ENCODE measurements at regions not wholly inside any gene's neighbourhood (a gene's known extent, or its start where the extent isn't known, plus 50 kb on each side); places are given as distances from the start of the nearest gene placed in this dataset.

DNA sequence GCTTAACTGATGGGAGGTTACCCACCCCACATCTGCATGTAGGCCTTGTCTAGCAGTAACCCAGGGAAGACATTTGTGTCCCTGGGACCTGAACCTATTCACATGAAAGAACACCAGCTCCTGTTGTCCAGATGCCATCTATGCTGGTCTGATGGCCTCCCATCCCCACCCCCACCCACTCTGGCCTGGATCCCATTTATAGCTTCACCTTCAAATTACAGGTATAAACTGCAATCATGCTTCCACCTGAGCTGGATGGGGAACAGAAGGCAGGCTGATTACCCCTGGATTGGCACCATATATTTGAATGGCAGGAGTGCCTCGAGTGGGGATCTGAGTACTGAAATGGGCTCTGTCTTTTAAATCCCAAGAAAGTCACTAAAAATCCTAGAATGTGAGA lies 312.7 kb upstream of the USP24 start:
- Histone ChIP-seq H3K4me1 (ENCODE audit: control insufficient read depth, insufficient read depth, low read length) (no peaks in the 10 kb centered on the region), H2AFZ (ENCODE audit: control insufficient read depth, low read depth, low read length) (no peak overlapping the region), H3K9ac (ENCODE audit: control insufficient read depth, insufficient read depth, low read length) (no peak overlapping the region), H4K20me1 (ENCODE audit: control insufficient read depth, insufficient read depth) (no peaks in the 10 kb centered on the region), H3K27me3 (replicated peaks in 1 of 2; ENCODE audit: control insufficient read depth in 2 of 2, insufficient read depth in 2 of 2, low read length in 1 of 2) (no peaks in the 10 kb centered on the region), H3K36me3 (ENCODE audit: control insufficient read depth in 2 of 2, insufficient read depth in 2 of 2, low read length in 1 of 2) (no peaks in the 10 kb centered on the region), H3K4me3 (no peak overlapping the region), H3K4me2 (ENCODE audit: control insufficient read depth, insufficient read depth) (no peak overlapping the region), H3K9me3 (replicated peaks; ENCODE audit: control insufficient read depth, insufficient read depth, low read length) (no peaks in the 10 kb centered on the region), H3K27ac (ENCODE audit: control insufficient read depth, insufficient read depth) (no peak overlapping the region), H3K79me2 (ENCODE audit: control insufficient read depth, insufficient read depth, low read length) (no peaks in the 10 kb centered on the region)
- no peak for ATAC-seq
- no peak for FAIRE-seq
- ChIA-PET SMC1A (ENCODE audit: uncharacterized antibody, unreplicated experiment) (no interaction called here), POLR2A (interaction anchor here (0.6 kb wide), 1 partner anchor 38 kb away, joined by 5 read pairs; no protein-coding TSS in a partner anchor), RAD21 (ENCODE audit: unreplicated experiment) (no interaction called here), CTCF (no interaction called here)
- BruUV-seq (replicated peaks) = no TSS peak
- intact Hi-C loops (cut with micrococcal nuclease; ENCODE audit: unreplicated experiment) (no loop called here), in situ Hi-C loops (cut with MboI) (no loop called here)
- 0% methylated on average over 1 of the region's 1 CpG for WGBS (ENCODE audit: insufficient coverage, insufficient replicate concordance, low lambda C conversion rate, missing lambda C conversion rate)
- no peak for DNase-seq (ENCODE audit: low read depth, low spot score)
- TF ChIP-seq RB1 (IDR thresholded peaks at IDR 0.05; ENCODE audit: borderline replicate concordance) (no peak), BMI1 (IDR thresholded peaks at IDR 0.05; ENCODE audit: borderline replicate concordance) (no peak), STAT3 (IDR thresholded peaks at IDR 0.05; ENCODE audit: low read depth, low read length) (no peak), CREM (IDR thresholded peaks at IDR 0.05; ENCODE audit: low read depth) (no peak)
- TF ChIP-seq, protein P1, sequence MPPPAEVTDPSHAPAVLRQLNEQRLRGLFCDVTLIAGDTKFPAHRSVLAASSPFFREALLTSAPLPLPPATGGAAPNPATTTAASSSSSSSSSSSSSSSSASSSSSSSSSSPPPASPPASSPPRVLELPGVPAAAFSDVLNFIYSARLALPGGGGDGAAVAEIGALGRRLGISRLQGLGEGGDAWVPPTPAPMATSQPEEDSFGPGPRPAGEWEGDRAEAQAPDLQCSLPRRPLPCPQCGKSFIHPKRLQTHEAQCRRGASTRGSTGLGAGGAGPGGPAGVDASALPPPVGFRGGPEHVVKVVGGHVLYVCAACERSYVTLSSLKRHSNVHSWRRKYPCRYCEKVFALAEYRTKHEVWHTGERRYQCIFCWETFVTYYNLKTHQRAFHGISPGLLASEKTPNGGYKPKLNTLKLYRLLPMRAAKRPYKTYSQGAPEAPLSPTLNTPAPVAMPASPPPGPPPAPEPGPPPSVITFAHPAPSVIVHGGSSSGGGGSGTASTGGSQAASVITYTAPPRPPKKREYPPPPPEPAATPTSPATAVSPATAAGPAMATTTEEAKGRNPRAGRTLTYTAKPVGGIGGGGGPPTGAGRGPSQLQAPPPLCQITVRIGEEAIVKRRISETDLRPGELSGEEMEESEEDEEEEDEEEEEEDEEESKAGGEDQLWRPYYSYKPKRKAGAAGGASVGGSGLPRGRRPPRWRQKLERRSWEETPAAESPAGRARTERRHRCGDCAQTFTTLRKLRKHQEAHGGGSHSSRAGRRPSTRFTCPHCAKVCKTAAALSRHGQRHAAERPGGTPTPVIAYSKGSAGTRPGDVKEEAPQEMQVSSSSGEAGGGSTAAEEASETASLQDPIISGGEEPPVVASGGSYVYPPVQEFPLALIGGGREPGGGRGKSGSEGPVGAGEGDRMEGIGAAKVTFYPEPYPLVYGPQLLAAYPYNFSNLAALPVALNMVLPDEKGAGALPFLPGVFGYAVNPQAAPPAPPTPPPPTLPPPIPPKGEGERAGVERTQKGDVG (CRISPR knock-in tag; IDR thresholded peaks at IDR 0.05) = no peak

DNA sequence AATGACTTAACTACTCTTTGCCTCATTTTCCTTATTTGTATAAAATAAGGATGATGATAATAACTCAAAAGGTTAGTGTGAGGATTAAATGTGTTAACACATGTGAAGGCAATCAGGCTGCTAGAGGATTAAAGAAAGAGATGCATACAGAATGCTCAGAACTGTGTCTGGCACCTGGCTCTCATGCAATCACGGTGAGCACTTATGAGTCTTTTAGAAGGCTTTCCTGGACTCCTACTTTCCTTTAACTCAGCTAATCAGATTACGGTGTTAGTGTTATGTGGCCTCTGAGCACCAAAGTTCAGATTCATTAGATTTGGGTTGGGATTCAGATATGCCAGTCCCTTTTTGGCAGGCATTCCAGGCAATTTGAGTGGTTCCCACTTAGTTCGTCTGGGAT lies 311.6 kb upstream of the USP24 start:
- WGBS (ENCODE audit: insufficient coverage, insufficient replicate concordance, low lambda C conversion rate, missing lambda C conversion rate) = 40% methylated on average over 3 of the region's 3 CpGs
- H4K20me1 ChIP-seq (ENCODE audit: control insufficient read depth, insufficient read depth) = no peaks in the 10 kb centered on the region
- FAIRE-seq = no peak

More for the DNA sequence above, 311.6 kb upstream of the USP24 start:
- ATAC-seq (no peak), DNase-seq (ENCODE audit: low read depth, low spot score) (no peak)
- ChIA-PET RAD21 (ENCODE audit: unreplicated experiment) (no interaction called here), POLR2A (no interaction called here), CTCF (no interaction called here), SMC1A (ENCODE audit: uncharacterized antibody, unreplicated experiment) (no interaction called here)
- in situ Hi-C loops (cut with MboI) (no loop called here), intact Hi-C loops (cut with micrococcal nuclease; ENCODE audit: unreplicated experiment) (no loop called here)
- Histone ChIP-seq H3K4me1 (ENCODE audit: control insufficient read depth, insufficient read depth, low read length) (no peaks in the 10 kb centered on the region), H2AFZ (ENCODE audit: control insufficient read depth, low read depth, low read length) (no peak overlapping the region), H3K9ac (ENCODE audit: control insufficient read depth, insufficient read depth, low read length) (no peak overlapping the region), H3K9me3 (replicated peaks; ENCODE audit: control insufficient read depth, insufficient read depth, low read length) (no peaks in the 10 kb centered on the region), H3K4me2 (ENCODE audit: control insufficient read depth, insufficient read depth) (no peak overlapping the region), H3K36me3 (ENCODE audit: control insufficient read depth in 2 of 2, insufficient read depth in 2 of 2, low read length in 1 of 2) (no peaks in the 10 kb centered on the region), H3K4me3 (no peak overlapping the region), H3K79me2 (ENCODE audit: control insufficient read depth, insufficient read depth, low read length) (no peaks in the 10 kb centered on the region), H3K27ac (ENCODE audit: control insufficient read depth, insufficient read depth) (no peak overlapping the region), H3K27me3 (replicated peaks in 1 of 2; ENCODE audit: control insufficient read depth in 2 of 2, insufficient read depth in 2 of 2, low read length in 1 of 2) (no peaks in the 10 kb centered on the region)
- TF ChIP-seq, protein P1 (CRISPR knock-in tag; IDR thresholded peaks at IDR 0.05) = no peak
- TF ChIP-seq CREM (IDR thresholded peaks at IDR 0.05; ENCODE audit: low read depth) = no peak
- TF ChIP-seq LARP7 (IDR thresholded peaks at IDR 0.05) = no peak
- TF ChIP-seq BRCA1 (IDR thresholded peaks at IDR 0.05; ENCODE audit: low read depth, low read length) = no peak
- TF ChIP-seq ASH2L (IDR thresholded peaks at IDR 0.05; ENCODE audit: borderline replicate concordance, low read depth) = no peak
- no peak for TF ChIP-seq BACH1 (IDR thresholded peaks at IDR 0.05; ENCODE audit: borderline replicate concordance)
- TF ChIP-seq MEF2A (IDR thresholded peaks at IDR 0.05; ENCODE audit: insufficient read depth, low read depth, low read length) = no peak
- TF ChIP-seq TARDBP (IDR thresholded peaks at IDR 0.05; ENCODE audit: borderline replicate concordance) = no peak
- TF ChIP-seq RAD21 (IDR thresholded peaks at IDR 0.05; ENCODE audit: insufficient read depth, low read depth, low read length) = no peak
- no peak for TF ChIP-seq KLF5 (IDR thresholded peaks at IDR 0.05; ENCODE audit: partially characterized antibody)
- no peak for TF ChIP-seq YBX1 (IDR thresholded peaks at IDR 0.05)
- no TSS peak for BruUV-seq (replicated peaks)
